ENCODE measurements at regions not wholly inside any gene's neighbourhood (a gene's known extent, or its start where the extent isn't known, plus 50 kb on each side); places are given as distances from the start of the nearest gene placed in this dataset.

- TF ChIP-seq CTCF (conservative IDR thresholded peaks at IDR 0.05; ENCODE audit: low read length) (no peak), EZH2phosphoT487 (IDR thresholded peaks at IDR 0.05; ENCODE audit: borderline replicate concordance, low read depth, low read length) (no peak)
Measured at GRCh38 chr1:38121231-38121680, 74.7 kb upstream of the POU3F1 start.
